ENCODE measurements at regions not wholly inside any gene's neighbourhood (a gene's known extent, or its start where the extent isn't known, plus 50 kb on each side); places are given as distances from the start of the nearest gene placed in this dataset.
A peak's percentile ranks its signal among the peaks of the same experiment; 100 is the strongest.

DNA sequence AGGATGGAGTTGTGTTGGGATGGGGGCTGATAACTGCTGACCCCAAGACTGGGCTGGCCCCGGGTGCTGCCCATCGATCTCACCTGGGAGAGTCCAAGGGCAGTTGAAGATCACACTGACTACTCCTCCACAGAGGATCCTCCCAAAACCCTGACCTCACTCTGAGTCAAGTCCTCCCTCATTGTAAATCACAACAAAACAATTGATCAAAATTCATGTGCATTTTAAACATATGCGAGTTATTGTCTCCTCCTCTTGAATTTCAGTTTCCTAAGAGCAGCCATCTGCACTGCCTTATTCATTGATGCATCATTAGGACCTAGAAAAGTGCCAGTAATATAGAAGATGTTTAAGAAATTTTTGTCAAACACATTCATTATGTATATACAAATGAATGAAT is 273.6 kb downstream of the C1orf94 start:
- H3K4me1 Mint-ChIP-seq (ENCODE audit: low read depth) = no peaks in the 10 kb centered on the region
- no peak for DNase-seq (ENCODE audit: low spot score)
- TF ChIP-seq, protein P1, sequence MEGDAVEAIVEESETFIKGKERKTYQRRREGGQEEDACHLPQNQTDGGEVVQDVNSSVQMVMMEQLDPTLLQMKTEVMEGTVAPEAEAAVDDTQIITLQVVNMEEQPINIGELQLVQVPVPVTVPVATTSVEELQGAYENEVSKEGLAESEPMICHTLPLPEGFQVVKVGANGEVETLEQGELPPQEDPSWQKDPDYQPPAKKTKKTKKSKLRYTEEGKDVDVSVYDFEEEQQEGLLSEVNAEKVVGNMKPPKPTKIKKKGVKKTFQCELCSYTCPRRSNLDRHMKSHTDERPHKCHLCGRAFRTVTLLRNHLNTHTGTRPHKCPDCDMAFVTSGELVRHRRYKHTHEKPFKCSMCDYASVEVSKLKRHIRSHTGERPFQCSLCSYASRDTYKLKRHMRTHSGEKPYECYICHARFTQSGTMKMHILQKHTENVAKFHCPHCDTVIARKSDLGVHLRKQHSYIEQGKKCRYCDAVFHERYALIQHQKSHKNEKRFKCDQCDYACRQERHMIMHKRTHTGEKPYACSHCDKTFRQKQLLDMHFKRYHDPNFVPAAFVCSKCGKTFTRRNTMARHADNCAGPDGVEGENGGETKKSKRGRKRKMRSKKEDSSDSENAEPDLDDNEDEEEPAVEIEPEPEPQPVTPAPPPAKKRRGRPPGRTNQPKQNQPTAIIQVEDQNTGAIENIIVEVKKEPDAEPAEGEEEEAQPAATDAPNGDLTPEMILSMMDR (IDR thresholded peaks at IDR 0.05) = no peak
- no peak overlapping the region for H3K4me3 Mint-ChIP-seq (ENCODE audit: unreplicated experiment)
- no peaks in the 10 kb centered on the region for H3K36me3 Mint-ChIP-seq (ENCODE audit: low read depth)
- peaks cover 18% of the 10 kb centered on the region for H3K9me3 Mint-ChIP-seq (ENCODE audit: low read depth)
- H3K27ac Mint-ChIP-seq (ENCODE audit: unreplicated experiment) = no peak overlapping the region
- H3K27me3 Mint-ChIP-seq (ENCODE audit: low read depth) = no peaks in the 10 kb centered on the region

DNA sequence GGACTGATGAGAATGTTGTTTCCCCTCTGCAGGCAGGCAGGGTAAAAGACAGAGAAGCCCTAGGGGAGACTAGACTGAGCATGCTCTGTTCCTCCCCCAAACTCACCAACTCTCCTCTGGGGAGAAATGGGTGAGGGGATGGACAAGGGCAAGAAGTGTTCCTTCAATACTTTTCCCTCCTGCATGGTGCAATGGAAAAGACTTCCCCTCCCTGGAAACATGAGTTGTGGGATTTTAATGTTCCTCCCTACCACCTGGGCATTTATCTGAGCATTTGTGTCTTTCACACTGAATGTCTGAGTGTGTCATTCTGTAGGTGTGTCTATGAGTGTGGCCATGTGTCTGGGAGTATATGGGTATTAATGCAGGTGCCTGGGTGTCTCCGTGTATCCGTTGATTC is 275.7 kb downstream of the C1orf94 start:
- Mint-ChIP-seq H3K4me3 (ENCODE audit: unreplicated experiment) (no peak overlapping the region), H3K27me3 (ENCODE audit: low read depth) (no peaks in the 10 kb centered on the region), H3K27ac (ENCODE audit: unreplicated experiment) (no peak overlapping the region), H3K36me3 (ENCODE audit: low read depth) (no peaks in the 10 kb centered on the region), H3K4me1 (ENCODE audit: low read depth) (no peaks in the 10 kb centered on the region), H3K9me3 (ENCODE audit: low read depth) (peaks cover 16% of the 10 kb centered on the region)
- DNase-seq (ENCODE audit: low spot score) = no peak
- TF ChIP-seq, protein P1 (IDR thresholded peaks at IDR 0.05) = no peak

DNA sequence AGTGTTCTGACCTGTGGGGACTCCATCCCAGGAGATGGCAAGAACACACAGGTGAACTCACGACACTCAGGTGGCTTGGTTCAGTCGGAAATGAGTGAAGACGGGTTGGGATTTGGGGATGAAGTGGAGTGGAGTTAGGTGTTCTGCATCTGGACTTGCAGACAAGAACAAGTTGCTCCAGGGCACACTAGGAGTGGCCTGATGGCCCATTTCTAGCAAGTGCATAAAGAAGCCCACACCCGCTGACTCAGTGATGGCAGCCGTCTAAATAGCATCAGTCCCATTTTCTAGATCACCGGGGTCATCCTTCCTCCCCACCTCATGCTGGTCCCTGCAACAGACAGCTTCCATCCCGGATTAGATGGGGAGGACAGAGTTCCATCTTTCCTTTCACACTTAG is 278.4 kb downstream of the C1orf94 start:
- Mint-ChIP-seq H3K4me3 (ENCODE audit: unreplicated experiment) (no peak overlapping the region), H3K27me3 (ENCODE audit: low read depth) (no peaks in the 10 kb centered on the region), H3K9me3 (ENCODE audit: low read depth) (peaks cover 17% of the 10 kb centered on the region), H3K36me3 (ENCODE audit: low read depth) (no peaks in the 10 kb centered on the region), H3K27ac (ENCODE audit: unreplicated experiment) (no peak overlapping the region), H3K4me1 (ENCODE audit: low read depth) (no peaks in the 10 kb centered on the region)
- DNase-seq (ENCODE audit: low spot score) = no peak
- TF ChIP-seq, protein P1 (IDR thresholded peaks at IDR 0.05) = no peak

DNA sequence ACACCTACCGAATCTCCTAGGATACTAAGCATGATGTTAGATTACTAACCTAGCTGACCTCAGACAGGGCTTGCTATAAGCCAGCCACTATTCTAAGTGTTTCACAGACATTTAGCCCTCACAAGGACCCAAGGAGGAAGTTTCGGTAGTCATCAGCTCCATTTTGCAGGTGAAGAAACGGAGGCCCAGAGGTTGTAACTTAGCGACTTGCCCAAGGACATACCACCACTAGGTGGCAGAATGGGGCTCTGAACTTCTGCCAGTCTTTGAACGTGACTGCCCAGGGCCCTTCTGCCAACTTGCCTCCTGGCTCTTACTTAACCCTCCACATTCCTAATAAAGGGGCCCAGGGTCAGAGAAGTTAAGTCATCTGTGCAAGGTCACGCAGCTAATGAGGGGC is 283.5 kb downstream of the C1orf94 start:
- Mint-ChIP-seq H3K27ac (ENCODE audit: unreplicated experiment) (no peak overlapping the region), H3K27me3 (ENCODE audit: low read depth) (no peaks in the 10 kb centered on the region), H3K4me3 (ENCODE audit: unreplicated experiment) (no peak overlapping the region)

DNA sequence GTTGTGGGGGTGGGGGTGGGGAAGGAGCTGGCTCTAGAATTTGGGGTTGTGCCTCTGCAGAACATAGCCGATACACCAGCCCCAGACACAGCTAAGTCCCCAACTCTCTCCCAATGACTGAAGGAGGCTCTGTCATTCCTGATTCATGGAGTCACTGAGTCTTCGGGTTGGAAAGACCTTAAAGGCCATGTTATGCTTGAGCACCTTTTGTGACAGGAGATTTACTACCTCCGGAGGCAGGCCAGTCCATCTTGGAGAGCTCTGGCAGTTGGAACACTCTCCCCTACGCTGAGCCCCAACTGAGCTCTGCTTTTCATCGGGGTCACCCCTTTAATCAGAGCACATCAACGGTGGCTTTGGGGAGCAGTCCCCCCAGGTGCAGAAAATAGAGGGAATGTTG is 284.4 kb upstream of the GJB5 start:
- H3K4me1 Mint-ChIP-seq (ENCODE audit: low read depth) = no peaks in the 10 kb centered on the region
- no peak overlapping the region for H3K4me3 Mint-ChIP-seq (ENCODE audit: unreplicated experiment)
- H3K27ac Mint-ChIP-seq (ENCODE audit: unreplicated experiment) = no peak overlapping the region
- no peaks in the 10 kb centered on the region for H3K27me3 Mint-ChIP-seq (ENCODE audit: low read depth)
- TF ChIP-seq, protein P1 (IDR thresholded peaks at IDR 0.05) = no peak
- DNase-seq (ENCODE audit: low spot score) = no peak
- no peaks in the 10 kb centered on the region for H3K36me3 Mint-ChIP-seq (ENCODE audit: low read depth)
- no peaks in the 10 kb centered on the region for H3K9me3 Mint-ChIP-seq (ENCODE audit: low read depth)

More for the DNA sequence above, 283.5 kb downstream of the C1orf94 start:
- no peak for DNase-seq (ENCODE audit: low spot score)
- Mint-ChIP-seq H3K9me3 (ENCODE audit: low read depth) (peaks cover 8% of the 10 kb centered on the region), H3K4me1 (ENCODE audit: low read depth) (no peaks in the 10 kb centered on the region), H3K36me3 (ENCODE audit: low read depth) (no peaks in the 10 kb centered on the region)
- TF ChIP-seq, protein P1 (IDR thresholded peaks at IDR 0.05) = peak; percentile 54
